GM18870 (cell line): ENCODE measurements at regions not wholly inside any gene's neighbourhood (a gene's known extent, or its start where the extent isn't known, plus 50 kb on each side); places are given as distances from the start of the nearest gene placed in this dataset.

Source experiments
- ATAC-seq: cut with Tn5 transposase; IDR thresholded peaks from one replicate; pipeline ENCODE4 v1.9.1; 2021; ENCODE audit warnings: moderate library complexity; ENCODE audit not compliant: unreplicated experiment

DNA sequence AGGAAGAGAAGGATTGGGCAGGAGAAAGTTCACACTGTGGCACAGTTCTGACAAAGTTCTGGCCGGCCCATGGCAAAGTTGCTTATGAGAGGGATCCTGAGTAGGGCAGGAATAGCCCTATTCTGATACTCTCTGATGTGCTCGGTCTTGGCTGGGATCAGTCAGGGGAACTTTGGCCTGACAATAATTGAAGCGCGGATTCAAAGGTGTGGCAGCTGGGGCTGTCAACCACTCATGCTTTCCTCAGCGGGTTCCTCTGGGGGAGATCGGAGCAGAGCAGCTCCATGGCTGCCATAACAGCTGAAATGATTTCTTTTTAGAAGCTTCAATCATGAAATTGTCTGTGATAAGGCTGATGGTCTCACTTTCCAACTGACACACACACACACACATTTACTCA is 714.1 kb downstream of the DHX35 start:
- ATAC-seq, result no peak

DNA sequence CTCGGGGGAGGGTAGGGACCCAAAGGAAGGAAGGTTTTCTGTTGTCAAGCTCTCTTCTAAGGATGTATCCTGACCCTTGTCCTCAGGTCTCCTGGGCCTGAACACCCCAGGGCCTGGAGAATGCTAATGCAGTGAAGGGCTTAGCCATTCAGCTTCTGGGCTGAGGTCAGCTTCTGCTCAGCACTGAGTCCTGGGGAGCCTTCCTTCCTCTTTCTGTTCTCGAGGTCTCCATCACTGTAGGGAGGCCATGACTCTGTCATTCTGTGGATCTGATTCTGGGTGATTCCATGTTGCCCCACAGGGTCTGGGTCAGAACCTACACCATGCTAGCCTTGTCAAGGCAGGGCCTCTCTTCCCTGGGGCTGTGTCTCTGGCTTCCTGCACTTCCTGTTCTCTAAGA is 712.7 kb downstream of the DHX35 start:
- no peak for ATAC-seq

DNA sequence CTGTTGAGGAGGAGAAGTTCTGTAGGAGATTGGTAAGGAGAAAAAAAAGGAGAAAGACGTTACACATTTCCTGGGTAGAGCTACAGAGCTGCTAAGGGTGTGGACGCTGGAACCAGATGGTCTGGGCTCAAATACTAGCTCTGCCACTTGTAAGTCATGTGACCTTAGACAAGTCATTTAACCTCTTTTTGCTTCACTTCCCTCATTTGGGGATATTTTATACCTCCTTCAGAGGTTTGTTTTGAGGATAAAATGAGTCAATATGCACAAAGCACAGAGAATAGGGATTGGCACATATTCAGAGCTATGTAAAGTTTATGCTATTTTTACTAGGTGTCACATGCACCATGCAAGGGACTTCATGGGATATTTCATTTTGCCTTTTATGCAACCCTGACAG is 708.8 kb downstream of the DHX35 start:
- ATAC-seq, result no peak

DNA sequence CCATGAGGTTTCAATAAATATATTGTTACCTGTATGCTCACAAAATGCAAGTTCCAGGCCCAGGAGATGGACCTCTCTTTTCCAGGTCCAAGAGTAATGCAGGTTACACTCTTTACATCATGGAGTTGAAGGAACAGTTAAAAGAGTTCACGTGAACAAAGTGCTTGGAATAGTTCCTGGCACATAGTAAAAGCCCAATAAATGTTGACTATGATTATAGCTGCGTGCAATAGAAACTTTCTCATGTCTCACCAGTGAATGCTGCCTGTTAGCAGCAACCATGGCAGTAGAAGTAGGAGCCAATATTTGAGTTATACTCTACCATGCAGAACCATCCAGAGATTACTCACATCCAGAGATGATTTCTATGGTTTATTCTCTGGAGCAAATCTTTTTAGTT is 707.5 kb downstream of the DHX35 start:
- no peak for ATAC-seq

DNA sequence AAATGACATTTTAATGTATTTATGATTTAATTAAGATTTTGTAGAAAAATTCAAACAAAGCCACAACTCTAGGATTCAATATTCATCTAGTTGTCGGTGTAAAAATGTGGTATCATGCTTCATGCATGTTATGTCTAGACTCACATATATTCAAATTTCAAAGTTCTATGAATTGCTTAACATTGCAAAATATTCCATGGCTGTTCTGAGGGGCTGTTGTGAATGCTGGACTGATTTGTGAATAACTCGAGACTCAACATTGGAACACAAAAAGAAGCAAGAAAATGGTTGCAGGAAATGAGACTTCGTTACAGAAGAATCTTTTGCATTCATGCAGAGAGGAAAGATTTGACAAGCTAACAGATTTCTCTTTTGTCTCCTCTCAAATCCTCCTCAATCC is 705.9 kb downstream of the DHX35 start:
- no peak for ATAC-seq

DNA sequence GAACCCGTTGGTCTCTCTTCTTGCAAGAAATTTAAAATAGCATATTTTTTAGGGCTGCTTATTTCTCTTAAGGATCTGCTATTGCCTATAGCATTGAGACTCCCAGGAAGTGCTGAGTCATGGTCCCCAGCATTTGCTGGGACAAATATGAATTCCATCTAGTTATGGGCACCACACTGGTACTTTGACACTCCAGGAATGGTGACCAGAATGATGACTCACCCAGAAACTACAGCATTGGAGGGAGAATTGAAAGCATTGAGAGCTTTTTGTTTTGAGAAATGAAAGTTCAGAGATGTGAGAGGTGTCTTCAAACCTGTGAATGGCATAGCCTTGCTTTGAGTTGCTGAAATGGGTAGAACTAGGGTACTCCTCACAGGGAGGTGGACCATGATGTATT is 699.7 kb downstream of the DHX35 start:
- ATAC-seq, result peak; percentile 52

DNA sequence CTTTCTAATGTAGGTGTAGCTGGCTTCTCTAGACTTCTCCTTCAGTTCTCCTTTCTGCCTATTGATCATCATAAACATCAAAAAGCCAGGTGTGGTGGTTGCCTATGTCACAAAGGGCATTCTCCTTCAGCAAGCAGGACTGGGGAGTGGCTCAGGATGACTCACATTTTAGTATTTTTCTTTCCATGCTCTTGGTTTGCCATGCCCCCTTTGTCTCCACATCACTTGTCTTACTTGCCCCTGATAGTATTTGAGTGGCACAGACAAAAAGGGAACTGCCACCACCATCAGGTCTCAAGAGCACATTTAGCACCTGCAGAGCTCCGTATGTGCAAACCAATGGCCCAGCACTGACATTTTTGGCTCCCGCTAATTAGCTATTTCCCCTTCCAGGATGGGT is 698.8 kb downstream of the DHX35 start:
- no peak for ATAC-seq

DNA sequence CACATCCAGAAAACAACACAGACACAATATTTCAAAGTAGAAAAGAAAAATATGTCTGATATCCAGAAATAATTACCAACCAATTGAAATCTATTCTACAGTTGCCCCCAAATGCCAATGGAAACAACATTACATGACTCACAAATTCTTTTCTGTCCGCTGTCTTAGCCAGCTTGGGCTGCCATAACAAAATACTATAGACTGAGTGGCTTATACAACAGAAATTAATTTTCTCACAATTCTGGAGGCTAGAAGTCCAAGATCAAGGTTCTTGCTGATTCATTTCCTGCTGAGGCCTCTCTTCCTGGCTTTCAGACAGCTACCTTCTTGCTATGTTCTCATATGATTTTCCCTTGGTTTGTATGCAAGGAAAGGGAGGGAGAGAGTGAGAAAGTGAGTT is 698.1 kb downstream of the DHX35 start:
- ATAC-seq, result no peak

DNA sequence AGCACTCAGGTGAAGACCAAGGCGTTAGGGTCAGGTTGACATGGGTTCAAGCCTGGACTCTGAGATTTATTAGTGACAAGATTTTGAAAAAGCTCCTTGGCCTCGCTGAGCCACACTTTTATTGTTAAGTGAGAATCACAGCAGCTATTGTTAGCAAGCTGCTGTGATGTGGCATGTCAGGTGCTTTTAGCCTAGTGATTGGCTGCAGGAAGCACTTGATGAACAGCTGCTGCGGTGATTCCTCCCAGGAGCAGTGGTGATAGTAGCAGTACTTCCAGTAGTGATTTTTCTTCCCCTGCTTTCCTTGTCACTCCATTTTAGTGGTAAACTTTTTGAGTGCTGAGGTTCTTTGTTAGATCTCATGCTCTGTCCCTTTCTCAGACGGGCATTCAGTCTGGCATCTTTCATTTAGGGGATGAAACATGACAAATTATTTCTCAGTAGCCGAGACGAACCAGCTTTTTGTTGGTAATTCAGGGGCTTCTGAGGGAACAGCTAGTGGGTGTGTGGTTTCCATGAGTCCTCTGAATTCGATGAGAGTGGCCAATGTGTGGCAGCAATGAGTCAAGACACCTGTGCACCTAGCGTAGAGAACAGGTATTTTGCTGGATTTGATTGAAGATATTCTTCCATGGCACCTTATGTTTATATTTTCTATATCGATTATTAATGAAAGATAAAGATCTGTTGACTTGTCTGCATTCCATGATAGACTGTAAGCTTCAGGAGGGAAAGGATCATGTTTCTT is 696.7 kb downstream of the DHX35 start:
- no peak for ATAC-seq

DNA sequence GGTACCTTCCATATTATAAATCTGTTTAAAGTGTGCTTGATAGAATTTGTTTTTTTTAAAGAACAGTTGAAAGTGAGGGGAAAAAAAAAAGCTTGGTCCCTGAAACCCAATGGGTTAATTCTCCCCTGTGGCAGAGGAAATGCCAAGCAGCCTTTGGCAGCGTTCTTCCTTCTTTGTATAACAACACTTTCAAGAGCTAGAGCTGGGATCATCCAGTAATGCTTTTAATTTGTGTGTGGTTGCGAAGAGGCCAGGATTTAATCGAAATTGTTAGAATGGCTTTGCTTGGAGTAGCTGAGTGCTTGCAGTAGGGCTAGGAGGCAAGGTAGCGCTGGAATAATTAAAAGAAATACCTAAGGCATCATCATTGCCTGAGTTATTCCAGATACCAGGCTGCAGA is 692.0 kb downstream of the DHX35 start:
- no peak for ATAC-seq

DNA sequence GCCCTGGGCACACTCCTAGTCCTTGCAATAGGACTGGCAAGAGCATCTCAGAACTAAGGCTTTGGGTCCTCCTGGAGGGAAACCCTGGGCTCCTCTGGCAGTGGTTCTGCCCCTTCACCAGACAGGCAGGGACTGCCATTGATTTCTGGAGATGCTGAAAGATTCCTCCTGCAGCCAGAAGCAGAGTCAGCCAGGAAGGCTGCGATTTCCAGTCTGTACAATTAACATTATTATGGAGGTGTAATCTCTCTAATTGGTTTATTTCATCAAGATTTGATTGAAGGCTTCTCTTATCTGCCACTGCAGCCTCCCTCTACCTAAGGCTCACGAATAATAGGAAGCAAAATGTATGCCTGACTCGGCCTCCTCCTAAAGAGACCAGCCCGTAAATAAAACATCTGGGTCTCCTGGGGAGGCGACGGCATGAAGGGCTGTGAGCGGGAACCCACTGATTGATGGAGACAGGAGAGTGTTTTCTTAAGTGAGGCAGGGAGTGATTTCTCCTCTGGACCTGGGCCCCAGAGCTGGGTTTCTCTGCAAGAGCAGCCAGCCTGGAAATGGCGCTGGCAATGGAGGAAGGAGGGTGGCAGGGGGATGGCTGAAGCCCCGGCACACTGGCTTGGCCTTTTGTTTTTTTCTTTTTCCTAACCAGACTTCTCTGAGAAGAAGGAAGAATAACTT is 689.6 kb downstream of the DHX35 start:
- ATAC-seq, result no peak

DNA sequence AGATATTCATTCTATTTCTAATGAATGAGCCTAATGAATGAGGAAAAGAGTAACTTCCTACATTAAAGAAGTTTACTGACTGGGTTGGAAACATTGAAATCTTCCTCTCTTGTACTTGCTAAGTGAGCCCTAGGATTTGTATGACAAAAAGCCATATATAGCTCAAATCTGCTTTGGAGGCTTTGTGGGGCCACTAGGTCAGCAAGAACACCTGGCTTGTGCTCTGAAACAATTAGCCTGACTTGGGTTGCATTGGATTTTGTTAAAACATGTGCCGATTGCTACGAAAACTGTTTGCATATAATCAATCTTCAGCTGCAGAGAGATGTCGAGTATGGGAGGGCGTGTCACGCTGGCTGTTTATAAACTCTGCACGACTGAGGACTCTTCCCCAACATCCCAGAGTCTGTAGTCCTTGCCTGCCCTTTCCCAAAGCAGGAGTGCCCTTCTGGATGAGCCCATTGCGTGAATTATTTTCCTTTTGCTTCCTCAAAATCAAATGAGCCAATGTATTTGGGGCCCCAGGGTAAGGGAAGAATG is 684.8 kb downstream of the DHX35 start:
- ATAC-seq, result no peak

DNA sequence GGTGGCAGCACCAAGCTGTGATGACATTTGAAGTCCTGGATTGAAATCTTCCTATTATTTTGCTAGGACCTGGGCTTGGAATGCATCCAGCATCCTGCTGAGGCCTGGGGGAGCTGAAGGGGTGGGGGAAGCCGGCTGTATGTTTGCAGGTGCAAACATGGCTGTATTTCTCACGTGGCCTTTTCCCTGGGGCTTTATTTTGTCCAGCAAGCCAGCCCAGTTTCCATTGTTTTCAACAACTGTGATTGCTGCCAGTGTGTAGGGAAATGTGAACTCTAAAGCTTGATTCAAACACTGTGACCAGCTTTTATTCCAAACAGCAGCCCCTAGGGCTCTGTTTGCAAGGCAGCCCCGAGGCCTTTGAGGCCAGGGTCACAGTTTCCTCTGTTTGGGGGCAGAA is 683.0 kb downstream of the DHX35 start:
- no peak for ATAC-seq

DNA sequence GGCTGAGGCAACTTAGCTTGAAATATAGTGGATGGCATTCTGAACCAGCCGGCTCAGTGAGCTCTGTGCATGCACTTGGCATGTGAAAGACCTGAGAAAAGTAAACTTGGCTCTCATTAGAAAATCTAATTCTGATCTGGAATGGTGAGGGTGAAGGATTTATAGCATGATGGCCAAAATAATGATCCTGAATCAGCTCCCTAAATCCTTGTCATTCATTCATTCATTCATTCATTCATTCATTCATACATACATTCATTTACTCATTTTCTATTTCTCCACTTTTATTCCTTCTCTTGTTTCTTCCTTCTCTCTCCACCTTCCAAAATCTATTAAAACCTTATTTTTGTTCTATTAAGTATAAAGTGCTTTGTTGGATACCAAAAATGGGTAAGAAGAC is 681.1 kb downstream of the DHX35 start:
- ATAC-seq, result no peak

DNA sequence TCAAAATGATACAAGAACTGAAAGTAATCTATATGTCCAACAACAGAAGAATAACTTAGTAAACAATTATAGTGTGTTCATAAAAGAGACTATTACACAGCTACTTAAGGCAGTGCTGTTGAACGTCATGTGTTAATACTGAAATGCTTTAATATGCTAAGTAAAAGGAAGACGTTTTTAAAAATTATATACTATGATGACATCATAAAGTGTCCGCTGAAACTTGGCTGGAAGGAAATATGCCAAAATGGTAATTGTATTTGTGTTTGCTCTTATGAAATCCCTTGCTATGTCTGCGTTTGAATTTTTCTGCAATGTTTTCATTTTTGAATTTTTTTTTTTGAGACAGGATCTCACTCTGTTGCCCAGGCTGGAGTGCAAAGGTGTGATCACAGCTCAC is 679.3 kb downstream of the DHX35 start:
- ATAC-seq, result no peak

DNA sequence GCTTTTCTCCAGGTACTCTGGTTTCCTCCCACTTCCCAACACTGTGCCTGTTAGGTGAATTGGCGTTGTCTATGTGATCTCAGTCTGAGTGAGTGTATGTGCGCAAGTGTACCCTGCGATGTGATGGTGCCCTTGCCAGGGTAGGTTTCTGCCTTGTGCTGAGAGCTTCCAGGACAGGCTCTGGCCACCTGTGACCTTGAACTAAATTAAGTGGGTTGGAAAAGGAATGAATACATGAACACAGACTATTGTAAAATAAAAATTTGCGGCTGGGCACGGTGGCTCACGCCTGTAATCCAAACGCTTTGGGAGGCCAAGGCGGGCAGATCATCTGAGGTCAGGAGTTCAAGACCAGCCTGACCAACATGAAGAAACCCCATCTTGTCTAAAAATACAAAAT is 678.0 kb downstream of the DHX35 start:
- ATAC-seq, result no peak

DNA sequence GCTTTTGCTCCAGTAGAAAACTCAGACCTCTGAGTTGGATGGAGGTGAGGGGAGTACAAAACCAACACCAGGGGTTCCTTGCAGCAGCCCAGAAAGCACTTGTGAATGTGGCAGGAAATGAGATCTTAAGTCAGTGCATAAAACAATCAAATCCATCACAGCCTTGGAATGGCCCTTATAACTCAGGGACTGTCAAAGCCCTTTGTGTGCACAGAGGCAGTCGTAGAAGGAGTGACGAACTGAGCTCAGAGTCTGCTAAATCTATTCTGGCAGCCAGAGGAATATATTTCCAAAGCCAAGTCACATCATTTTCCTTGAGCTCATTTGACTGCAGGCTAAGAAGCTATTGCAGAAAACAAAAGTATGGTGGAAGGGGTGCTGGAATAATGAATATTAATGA is 676.6 kb downstream of the DHX35 start:
- no peak for ATAC-seq

DNA sequence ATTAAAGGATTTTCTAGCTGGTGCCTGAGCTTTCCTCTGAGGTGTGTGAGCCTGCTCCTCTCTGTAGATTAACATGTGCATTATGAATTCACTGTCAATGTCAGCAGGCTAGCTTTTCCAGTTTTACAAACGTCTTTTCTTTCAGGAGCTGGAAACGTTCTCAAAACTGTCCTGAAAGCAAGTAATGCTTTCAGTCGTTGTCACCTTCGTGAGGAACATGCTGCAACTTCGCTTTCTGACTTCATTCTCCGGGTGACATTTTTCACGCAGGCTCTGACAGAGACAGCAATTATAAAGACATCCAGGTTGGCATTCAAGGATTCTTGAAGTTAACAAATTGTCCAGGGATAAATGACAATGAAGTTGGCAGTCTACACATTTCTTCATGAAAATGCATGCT is 671.5 kb downstream of the DHX35 start:
- no peak for ATAC-seq

DNA sequence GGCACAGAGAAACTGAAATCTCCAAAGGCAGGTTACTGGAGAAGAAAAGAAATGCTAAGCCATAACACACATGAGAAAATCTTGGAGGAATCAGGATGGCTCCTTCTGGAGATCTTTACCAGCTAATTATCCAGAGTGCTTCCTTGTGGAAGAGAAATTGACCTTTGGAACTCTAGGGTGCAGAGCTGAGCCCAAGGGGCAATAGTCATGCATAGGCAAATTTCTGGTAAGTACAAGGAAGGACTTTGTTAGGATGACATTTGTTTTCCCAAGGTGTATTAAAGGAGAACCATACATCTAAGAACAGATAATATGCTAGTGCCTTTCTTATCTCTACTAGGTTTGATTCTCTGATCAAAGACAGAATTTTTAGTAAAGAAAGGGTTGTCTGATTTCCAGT is 670.6 kb downstream of the DHX35 start:
- ATAC-seq, result no peak

DNA sequence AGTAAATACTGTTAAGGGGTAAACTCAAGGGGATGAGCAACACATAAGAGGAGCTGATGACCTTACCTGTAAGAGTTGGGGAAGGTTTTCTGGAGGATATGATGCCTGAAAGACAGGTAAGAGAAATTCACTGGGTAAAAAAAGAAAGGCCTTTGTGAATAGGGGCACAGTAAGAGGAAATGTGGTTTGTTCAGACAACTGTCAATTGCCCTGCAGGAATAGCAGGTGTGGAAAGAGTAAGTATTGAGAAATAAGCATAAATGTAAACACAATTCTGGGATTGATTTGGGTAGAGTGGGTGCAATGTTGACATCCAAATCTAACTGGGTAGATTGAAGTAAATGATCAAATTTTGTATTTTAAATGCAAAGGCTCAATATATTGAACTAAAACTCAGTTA is 670.0 kb downstream of the DHX35 start:
- ATAC-seq, result no peak

DNA sequence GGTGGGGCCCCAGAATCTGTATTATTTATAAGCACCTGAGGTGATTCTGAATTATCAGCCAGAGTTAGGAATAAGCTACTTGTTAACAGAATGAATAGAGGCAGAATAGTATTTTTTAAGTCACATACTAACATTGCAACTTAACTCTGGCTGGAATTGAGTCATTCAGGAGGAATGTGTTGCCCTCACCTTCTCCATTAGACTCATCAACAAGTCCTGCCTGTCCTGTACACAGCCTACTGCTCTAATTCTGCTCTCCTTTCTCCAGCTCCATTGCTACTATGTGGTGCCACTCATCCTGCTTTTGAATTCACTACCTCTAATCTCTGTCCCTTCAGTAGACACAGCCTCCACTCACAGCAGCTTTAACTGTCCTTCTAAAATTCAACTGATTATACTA is 669.4 kb downstream of the DHX35 start:
- no peak for ATAC-seq

DNA sequence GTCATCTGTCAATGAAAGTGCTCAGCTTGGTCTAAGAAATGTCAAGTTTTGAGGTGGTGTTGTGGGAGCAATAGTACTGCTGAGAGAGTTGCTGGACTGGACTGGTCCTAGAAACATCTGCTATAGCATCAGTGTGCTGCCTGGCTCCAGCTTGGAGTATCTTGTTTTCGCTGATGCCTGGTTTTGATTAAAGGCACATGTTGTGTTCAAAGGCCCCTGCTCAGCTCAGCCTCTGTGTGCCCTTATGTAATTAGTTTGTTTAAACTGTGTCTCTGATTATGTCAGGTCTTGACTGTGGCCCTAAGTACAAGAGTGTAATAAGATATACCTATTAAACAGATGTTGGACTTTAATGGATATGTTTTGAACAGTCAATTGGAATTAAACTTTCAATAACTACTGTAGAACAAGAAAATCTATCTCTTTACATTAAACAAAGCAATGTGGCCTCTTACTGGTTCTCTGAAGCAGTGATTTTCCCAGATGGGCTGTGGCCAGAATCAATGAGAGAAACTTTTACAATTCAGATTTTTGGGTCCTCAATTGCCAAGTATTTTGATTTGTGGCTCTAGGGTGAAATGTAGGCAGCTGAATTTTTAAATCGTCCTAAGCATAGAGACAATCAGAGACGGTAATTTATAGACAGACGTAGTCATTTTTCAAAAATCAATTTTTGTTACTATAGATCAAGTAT is 668.2 kb downstream of the DHX35 start:
- no peak for ATAC-seq
